Stimulated activated CD8-positive, alpha-beta memory T cell treated with anti-CD3 and anti-CD28 coated beads, Interleukin-12 subunit alpha, Interleukin-12 subunit beta, amount 100 ng/mL, for 4 hours (primary cell): ENCODE measurements at regions not wholly inside any gene's neighbourhood (a gene's known extent, or its start where the extent isn't known, plus 50 kb on each side); places are given as distances from the start of the nearest gene placed in this dataset.

Experiments used
- DNase-seq: peaks from one replicate; pipeline ENCODE4 v3.0.0-alpha.2; 2020; ENCODE audit warnings: low read depth

GRCh38 chr4:14562901-14563300, 439.4 kb upstream of the CPEB2 start:
- DNase-seq, result no peak

GRCh38 chr4:14564281-14564680, 438.0 kb upstream of the CPEB2 start:
- DNase-seq, result no peak

DNA sequence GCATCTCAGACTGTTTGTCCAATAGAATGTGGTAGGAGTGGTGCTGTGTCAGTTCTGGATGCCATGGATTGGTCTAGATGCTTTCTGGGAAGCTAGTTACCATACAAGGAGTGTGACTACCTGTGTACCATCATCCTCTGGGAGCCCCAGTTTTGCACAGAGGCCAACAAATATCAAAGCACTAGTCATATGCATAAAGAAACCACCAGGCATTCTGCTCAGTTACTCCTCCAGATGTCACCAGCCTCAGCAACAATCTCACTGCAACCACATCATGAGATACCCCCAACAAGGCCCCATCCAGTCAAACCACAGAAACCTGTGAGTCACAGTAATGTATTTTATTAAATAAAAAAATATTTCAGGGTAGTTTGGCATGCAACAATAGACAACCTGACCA, 435.8 kb upstream of the CPEB2 start:
- DNase-seq, result no peak

DNA sequence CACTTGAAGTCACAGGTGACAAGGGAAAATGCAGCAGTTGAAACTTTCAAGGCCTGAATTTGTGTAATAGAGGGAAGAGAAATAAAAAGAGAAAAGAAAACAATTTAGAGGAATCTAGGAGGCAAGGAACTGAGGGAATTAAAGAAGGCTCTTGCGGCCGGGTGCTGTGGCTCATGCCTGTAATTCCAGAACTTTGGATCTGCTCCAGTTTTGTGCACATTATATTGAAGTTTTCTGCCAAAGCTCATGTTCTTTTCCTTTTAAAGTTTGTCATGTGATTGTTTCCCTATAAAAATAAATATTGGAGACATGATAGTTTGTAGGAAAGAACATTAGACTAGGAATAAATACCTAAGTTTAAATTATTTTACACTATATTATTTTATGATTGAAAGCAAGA, 433.9 kb upstream of the CPEB2 start:
- no peak for DNase-seq

- no peak for DNase-seq
Observed at GRCh38 chr4:14575289-14575688, 427.0 kb upstream of the CPEB2 start.

GRCh38 chr4:14575919-14576318, 426.4 kb upstream of the CPEB2 start:
- DNase-seq, result no peak

DNA sequence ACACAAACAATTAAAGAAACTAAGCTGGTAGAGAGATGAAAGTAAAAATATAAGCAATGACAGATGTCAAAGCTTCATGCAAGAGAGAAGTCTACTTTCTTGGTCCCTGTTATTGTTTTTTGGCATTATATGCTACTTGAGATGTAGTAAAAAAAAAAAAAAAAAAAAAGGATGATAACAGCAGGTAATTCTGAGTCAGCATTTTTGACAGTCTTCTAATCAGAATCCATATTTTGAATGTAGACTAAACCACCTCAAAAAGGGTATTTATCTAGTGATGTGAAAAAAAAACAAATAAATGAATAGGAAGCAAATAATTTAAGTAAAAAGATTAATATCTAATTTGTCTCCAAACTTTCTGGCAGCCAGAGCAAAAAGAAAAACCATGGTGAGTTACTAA, 422.2 kb upstream of the CPEB2 start:
- DNase-seq, result no peak

GRCh38 chr4:14581741-14582140, 420.5 kb upstream of the CPEB2 start:
- DNase-seq, result no peak

DNA sequence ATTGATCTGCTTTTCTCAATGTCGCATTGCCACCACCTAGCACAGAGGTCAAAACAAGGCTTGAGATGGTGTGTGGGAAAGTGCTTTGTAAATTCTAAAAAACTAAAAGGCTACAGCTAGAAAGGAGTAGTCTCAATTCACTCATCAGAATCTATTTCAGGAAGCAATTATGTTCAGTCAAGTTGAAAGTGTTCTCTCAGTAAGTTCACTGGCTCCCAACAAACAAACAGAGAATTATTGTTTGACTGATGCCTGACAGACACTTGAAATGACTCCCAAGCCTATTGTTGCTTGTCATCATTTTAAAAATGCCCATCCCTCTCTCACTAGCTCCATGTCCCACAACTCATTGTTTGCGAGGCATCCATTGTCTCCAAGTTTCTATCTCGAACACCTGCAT, 419.6 kb upstream of the CPEB2 start:
- no peak for DNase-seq

GRCh38 chr4:14583331-14583730, 418.9 kb upstream of the CPEB2 start:
- DNase-seq, result no peak

DNA sequence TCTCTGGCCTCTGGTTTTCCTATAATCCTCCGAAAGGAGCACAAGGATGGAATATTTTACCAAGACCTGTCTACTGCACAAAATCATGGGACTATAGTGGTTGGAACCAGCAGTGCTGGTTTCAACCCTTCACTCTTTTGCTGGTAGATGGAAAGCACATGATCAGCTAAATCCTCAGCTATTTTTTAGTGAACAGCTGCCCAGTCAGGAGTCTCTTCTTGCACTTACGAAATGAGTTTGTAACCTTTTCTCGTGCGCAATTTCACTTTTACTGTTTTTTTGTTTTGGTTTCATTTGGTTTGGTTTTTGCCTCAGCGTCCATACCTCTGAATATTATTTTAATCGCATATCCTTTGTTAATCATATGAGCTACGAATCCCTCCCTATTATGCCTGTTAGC, 418.5 kb upstream of the CPEB2 start:
- DNase-seq, result no peak

- no peak for DNase-seq
Observed at GRCh38 chr4:14592950-14593349, 409.3 kb upstream of the CPEB2 start.

GRCh38 chr4:14596028-14596427, 406.3 kb upstream of the CPEB2 start:
- DNase-seq, result no peak

DNA sequence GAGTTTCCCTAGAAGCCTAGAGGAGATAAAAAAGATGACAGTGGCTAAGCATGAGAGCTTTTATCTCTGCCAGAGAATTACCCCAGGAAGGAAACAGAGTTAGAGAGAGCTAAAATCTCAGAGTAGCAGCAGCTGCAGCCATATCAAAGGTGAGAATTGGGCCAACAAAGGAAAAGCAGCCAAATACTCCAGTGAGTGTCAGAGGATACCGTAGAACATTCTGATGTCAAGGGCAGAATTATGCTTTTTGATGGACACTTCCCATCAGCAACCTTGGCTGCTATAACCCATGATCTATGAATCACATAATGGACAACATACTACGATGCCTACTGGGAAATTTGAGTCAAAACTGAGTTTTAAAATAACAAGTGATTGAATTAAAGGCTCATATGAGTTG, 405.8 kb upstream of the CPEB2 start:
- DNase-seq, result no peak

DNA sequence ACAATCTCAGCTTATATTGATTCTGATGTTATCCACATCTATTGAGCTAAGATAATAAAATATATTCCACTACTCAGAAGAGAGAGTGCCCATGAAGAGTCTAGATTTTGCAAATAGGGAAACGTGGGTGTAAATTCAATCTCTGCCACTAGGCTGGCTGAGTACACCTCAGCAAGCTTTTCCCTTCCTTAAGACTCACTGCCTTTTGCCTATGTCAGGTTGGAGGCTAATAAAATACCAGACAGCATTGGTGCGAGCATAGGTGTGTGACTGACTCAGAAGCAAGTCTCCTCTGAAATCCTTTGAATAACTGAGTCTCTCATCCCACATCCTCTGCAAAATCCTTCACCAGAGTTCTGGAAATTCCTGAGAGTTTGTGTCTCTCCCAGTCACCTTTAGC, 405.4 kb upstream of the CPEB2 start:
- DNase-seq, result no peak

- DNase-seq, result no peak
Observed at GRCh38 chr4:14602206-14602605, 400.1 kb upstream of the CPEB2 start.

DNA sequence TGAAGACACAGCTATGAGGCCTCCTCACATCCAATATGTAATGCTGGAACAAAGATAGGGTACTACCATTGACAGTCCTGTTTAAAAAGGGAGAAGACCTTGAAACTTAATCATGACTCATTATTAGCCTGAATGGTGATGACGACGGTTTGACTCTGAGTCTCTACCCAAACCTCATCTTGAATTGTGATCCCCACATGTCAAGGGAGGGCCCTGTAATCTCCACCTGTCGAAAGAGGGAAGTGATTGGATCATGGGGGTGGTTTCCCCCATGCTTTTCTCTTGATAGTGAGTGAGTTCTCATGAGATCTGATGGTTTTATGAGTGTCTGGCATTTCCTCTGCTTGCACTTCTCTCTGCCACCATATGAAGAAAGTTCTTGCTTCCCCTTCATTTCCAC, 395.3 kb upstream of the CPEB2 start:
- no peak for DNase-seq

DNA sequence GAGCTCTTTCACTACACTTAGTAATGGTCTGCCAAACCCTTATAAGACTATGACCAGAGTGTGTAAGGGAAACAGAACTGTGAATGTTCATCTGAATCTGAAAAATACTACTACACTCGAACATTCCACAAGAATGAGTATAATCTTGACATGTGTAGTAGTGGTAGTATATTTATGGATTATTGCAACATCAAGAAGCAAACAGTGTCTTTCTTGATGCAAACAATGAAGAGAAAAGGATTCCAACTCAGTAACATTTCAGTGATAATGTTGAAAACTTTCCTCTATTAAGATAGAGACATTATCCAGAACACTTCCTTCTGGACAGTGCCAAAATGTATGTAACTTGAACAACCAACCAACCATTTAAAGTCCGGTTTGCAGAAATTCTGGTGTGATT, 394.7 kb upstream of the CPEB2 start:
- no peak for DNase-seq

- DNase-seq, result no peak
Observed at GRCh38 chr4:14608630-14609029, 393.7 kb upstream of the CPEB2 start.

GRCh38 chr4:14614840-14615239, 387.4 kb upstream of the CPEB2 start:
- no peak for DNase-seq

- no peak for DNase-seq
Observed at GRCh38 chr4:14615671-14616070, 386.6 kb upstream of the CPEB2 start.

DNA sequence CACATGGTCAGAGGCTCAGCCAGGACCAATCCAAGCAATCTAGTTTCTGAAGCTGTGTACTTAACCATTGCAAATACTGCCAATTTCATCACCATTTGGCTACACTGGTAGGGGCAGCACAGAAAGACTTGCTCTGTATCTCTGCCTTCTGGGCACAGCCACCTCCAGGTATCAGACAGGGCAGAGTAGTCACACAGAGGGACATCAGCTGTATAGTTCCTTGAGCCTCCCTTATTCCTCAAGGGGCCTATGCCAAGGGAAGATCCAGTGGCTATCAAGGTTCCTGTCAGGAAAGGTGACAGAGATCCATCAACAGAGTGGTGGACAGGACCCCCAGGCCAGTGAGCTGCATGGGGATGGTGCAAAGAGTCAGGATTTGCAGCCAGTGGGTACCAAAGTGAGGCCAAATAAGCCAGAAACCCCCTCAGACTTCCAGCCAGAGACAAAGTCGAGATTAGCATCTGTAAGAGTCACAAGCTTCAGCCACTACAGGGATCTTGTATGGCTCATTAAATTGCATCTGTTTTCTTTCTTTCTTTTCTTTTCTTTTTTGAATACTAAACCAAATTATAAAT, 381.6 kb upstream of the CPEB2 start:
- DNase-seq, result no peak

GRCh38 chr4:14621731-14622463, 380.4 kb upstream of the CPEB2 start:
- no peak for DNase-seq

DNA sequence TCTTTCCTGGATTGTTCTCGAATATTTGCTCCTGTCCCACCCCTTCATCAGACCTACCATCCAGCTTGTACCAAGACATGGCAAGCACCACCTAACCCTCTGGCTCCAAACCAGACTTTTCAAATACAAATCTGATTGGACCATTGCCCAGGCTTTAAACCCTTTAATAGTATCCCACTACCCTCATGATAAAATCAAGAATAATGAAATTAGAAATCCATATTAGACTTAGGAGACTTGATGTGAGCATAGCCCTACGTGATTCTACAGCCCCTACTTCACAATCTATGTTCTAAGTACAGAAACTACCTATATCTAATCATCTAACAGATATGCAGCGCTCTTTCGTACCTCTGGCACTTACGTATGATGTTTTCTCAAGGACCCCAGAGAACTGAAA, 375.2 kb upstream of the CPEB2 start:
- DNase-seq, result no peak
